GM12878 (cell line): ENCODE measurements at regions not wholly inside any gene's neighbourhood (a gene's known extent, or its start where the extent isn't known, plus 50 kb on each side); places are given as distances from the start of the nearest gene placed in this dataset.

ENCODE experiments used
- ATAC-seq: fragments of 200-7000 bp; cut with Tn5 transposase; 3 replicates; pipeline ENCODE4 v1.9.1; 2020; ENCODE audit warnings: mild to moderate bottlenecking, moderate library complexity
- BruUV-seq: library from RNA; stranded (reverse); fragments of 400-500 nt; replicated peaks from 2 replicates; lab custom pipeline; 2021; lab: Mats Ljungman, UMichigan
- CTCF ChIA-PET: fragments of 300-600 bp; sonication (Branson Sonifier 250); formaldehyde crosslinking; extraction: SDS; loops from one replicate; lab custom pipeline; 2021; ENCODE audit warnings: inconsistent platforms; lab: Yijun Ruan, JAX
- POLR2A ChIA-PET: fragments of 350-600 bp; formaldehyde crosslinking; extraction: SDS; loops from one replicate; lab custom pipeline; 2021; ENCODE audit warnings: inconsistent platforms; lab: Charles Lee
- RAD21 ChIA-PET: fragments of 300-600 bp; sonication (Branson Sonifier 250); formaldehyde crosslinking; loops from one replicate; lab custom pipeline; 2023; ENCODE audit warnings: antibody characterized with exemption; ENCODE audit not compliant: unreplicated experiment; lab: Charles Lee
- SMC1A ChIA-PET: fragments of 300-600 bp; sonication (Branson Sonifier 250); formaldehyde crosslinking; loops from one replicate; lab custom pipeline; 2023; ENCODE audit not compliant: unreplicated experiment, uncharacterized antibody; lab: Charles Lee
- DNase-seq: peaks from one replicate; pipeline ENCODE4 v3.0.0-alpha.2; 2011; ENCODE audit warnings: low read depth, low spot score
- FAIRE-seq: peaks from 3 replicates; lab custom pipeline; 2011; peaks lifted over from hg19 to GRCh38; lab: Jason Lieb, UNC
- H2AFZ ChIP-seq: 2 replicates; pipeline ENCODE4 v1.6.0; 2011; ENCODE audit warnings: low read depth, low read length, control low read depth; ENCODE audit not compliant: control insufficient read depth
- H3K27ac ChIP-seq: 2 replicates; pipeline ENCODE4 v1.5.1; 2011; ENCODE audit warnings: control low read depth; ENCODE audit not compliant: control insufficient read depth, insufficient read depth
- H3K27me3 ChIP-seq, 2 experiments: replicated peaks in 1 of 2; 2 replicates each; pipeline versions ENCODE4 v1.6.0 to v1.6.1; 2011; ENCODE audit warnings: low read length in 1 of 2; ENCODE audit not compliant: control insufficient read depth in 2 of 2, insufficient read depth in 2 of 2
- H3K36me3 ChIP-seq, 2 experiments: 2 replicates each; pipeline ENCODE4 v1.5.1; 2011; ENCODE audit warnings: low read length in 1 of 2; ENCODE audit not compliant: control insufficient read depth in 2 of 2, insufficient read depth in 2 of 2
- H3K4me1 ChIP-seq: 2 replicates; pipeline ENCODE4 v1.6.1; 2011; ENCODE audit warnings: mild to moderate bottlenecking, low read length, moderate library complexity, mixed read lengths; ENCODE audit not compliant: control insufficient read depth, insufficient read depth
- H3K4me2 ChIP-seq: 2 replicates; pipeline ENCODE4 v1.6.0; 2011; ENCODE audit warnings: control low read depth; ENCODE audit not compliant: control insufficient read depth, insufficient read depth
- H3K4me3 ChIP-seq: fragments of 200-600 bp; sonication (generic); 2 replicates; pipeline ENCODE4 v1.5.1; 2016
- H3K79me2 ChIP-seq: 2 replicates; pipeline ENCODE4 v1.6.0; 2011; ENCODE audit warnings: low read length; ENCODE audit not compliant: control insufficient read depth, insufficient read depth
- H3K9ac ChIP-seq: 2 replicates; pipeline ENCODE4 v1.8.0; 2011; ENCODE audit warnings: low read length, control low read depth, mixed read lengths; ENCODE audit not compliant: control insufficient read depth, insufficient read depth
- H3K9me3 ChIP-seq: replicated peaks from 3 replicates; pipeline ENCODE4 v1.5.1; 2011; ENCODE audit warnings: mild to moderate bottlenecking, low read length; ENCODE audit not compliant: control insufficient read depth, insufficient read depth
- H4K20me1 ChIP-seq: 2 replicates; pipeline ENCODE4 v1.6.0; 2011; ENCODE audit not compliant: control insufficient read depth, insufficient read depth
- CHD1 ChIP-seq: IDR thresholded peaks from 2 replicates; pipeline ENCODE4 v1.6.1; 2012; ENCODE audit warnings: low read depth, low read length, improper control_type of control experiment
- HDAC2 ChIP-seq: fragments of 200-600 bp; sonication (generic); IDR thresholded peaks from 2 replicates; pipeline ENCODE4 v1.6.1; 2017
- IKZF1 ChIP-seq: fragments of 450-650 bp; conservative IDR thresholded peaks from 2 replicates; pipeline ENCODE4 v1.6.1; 2017; ENCODE audit warnings: antibody characterized with exemption, mild to moderate bottlenecking
- KAT2A ChIP-seq: conservative IDR thresholded peaks from 2 replicates; pipeline ENCODE4 v1.6.1; 2011; ENCODE audit warnings: low read depth, low read length; ENCODE audit not compliant: control insufficient read depth
- LARP7 ChIP-seq: fragments of 450-650 bp; IDR thresholded peaks from 2 replicates; pipeline ENCODE4 v1.6.1; 2017; ENCODE audit warnings: mild to moderate bottlenecking
- MTA3 ChIP-seq: IDR thresholded peaks from 2 replicates; pipeline ENCODE4 v1.6.1; 2012; ENCODE audit warnings: low read length, inconsistent platforms, borderline replicate concordance
- PAX8 ChIP-seq: fragments of 450-650 bp; IDR thresholded peaks from 2 replicates; pipeline ENCODE4 v1.6.1; 2017; ENCODE audit warnings: mild to moderate bottlenecking, moderate library complexity
- RFX5 ChIP-seq: IDR thresholded peaks from 2 replicates; pipeline ENCODE4 v1.6.1; 2011; ENCODE audit warnings: low read depth, low read length, improper control_type of control experiment
- SMAD5 ChIP-seq: IDR thresholded peaks from 2 replicates; pipeline ENCODE4 v1.6.1; 2016; ENCODE audit warnings: antibody characterized with exemption, low read depth
- YY1 ChIP-seq: IDR thresholded peaks from 2 replicates; pipeline ENCODE4 v1.6.1; 2011; ENCODE audit warnings: low read depth, mild to moderate bottlenecking, low read length
- WGBS: methylation state at CpG from one replicate; pipeline ENCODE4 v1.1.6; 2016; ENCODE audit warnings: low lambda C conversion rate; ENCODE audit not compliant: insufficient replicate concordance, insufficient coverage; ENCODE audit errors: missing lambda C conversion rate; 5-methylcytosine and 5-hydroxymethylcytosine counted together
- in situ Hi-C: fragments of 300-500 bp; cut with MboI; formaldehyde crosslinking; loops from 9 replicates; pipeline ENCODE4 v1.14.3; 2018; ENCODE audit warnings: mixed read lengths
- intact Hi-C: fragments of 100-400 bp; cut with micrococcal nuclease; formaldehyde crosslinking; loops from one replicate; pipeline ENCODE4 v1.14.2; 2022; ENCODE audit not compliant: unreplicated experiment
- TF ChIP-seq, protein P1 (sequence below): IDR thresholded peaks from 2 replicates; pipeline ENCODE4 v1.6.1; 2012; ENCODE audit warnings: low read depth, low read length, improper control_type of control experiment
- TF ChIP-seq, protein P2 (sequence below): fragments of 450-650 bp; IDR thresholded peaks from 2 replicates; pipeline ENCODE4 v1.6.1; 2017; ENCODE audit warnings: mild to moderate bottlenecking, low read depth, inconsistent platforms; ENCODE audit not compliant: poor library complexity, severe bottlenecking

DNA sequence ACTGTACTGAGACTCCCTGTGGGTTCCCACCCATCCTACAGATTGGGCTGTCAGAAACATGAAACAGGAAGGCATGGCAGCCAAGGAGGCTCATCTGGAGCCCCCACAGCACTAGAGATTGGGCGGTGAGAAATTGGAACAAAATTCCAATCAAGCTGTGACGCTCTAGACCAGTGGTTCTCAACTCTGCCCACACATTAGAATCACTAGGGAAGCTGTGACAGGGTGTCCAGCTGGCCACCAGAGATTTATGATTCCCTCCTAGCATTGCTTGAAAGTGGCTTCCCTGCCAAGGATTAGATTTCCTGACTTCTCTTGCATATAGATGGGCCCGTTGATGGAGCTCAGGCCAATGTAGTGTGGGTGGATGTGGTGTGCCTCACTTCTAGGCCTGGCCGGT, 187.5 kb upstream of the ZC3H12A start:
- RAD21 ChIA-PET: no interaction called here
- H3K9ac ChIP-seq: no peak overlapping the region
- ATAC-seq (no peak), FAIRE-seq (no peak), DNase-seq (no peak)
- 100% methylated on average over 4 of the region's 4 CpGs for WGBS
- TF ChIP-seq PAX8 (no peak), LARP7 (no peak), SMAD5 (no peak), CHD1 (no peak), IKZF1 (no peak), HDAC2 (no peak), KAT2A (no peak), RFX5 (no peak), MTA3 (no peak), YY1 (no peak)
- TF ChIP-seq, protein P1, sequence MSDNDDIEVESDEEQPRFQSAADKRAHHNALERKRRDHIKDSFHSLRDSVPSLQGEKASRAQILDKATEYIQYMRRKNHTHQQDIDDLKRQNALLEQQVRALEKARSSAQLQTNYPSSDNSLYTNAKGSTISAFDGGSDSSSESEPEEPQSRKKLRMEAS: no peak
- TF ChIP-seq, protein P2, sequence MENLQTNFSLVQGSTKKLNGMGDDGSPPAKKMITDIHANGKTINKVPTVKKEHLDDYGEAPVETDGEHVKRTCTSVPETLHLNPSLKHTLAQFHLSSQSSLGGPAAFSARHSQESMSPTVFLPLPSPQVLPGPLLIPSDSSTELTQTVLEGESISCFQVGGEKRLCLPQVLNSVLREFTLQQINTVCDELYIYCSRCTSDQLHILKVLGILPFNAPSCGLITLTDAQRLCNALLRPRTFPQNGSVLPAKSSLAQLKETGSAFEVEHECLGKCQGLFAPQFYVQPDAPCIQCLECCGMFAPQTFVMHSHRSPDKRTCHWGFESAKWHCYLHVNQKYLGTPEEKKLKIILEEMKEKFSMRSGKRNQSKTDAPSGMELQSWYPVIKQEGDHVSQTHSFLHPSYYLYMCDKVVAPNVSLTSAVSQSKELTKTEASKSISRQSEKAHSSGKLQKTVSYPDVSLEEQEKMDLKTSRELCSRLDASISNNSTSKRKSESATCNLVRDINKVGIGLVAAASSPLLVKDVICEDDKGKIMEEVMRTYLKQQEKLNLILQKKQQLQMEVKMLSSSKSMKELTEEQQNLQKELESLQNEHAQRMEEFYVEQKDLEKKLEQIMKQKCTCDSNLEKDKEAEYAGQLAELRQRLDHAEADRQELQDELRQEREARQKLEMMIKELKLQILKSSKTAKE: no peak
- POLR2A ChIA-PET: no interaction called here
- peaks cover 9% of the 10 kb centered on the region; the same call in 2 of the 3 replicates for H3K9me3 ChIP-seq
- no peak overlapping the region for H3K4me3 ChIP-seq
- no peaks in the 10 kb centered on the region for H4K20me1 ChIP-seq
- H2AFZ ChIP-seq: no peak overlapping the region
- no peaks in the 10 kb centered on the region for H3K79me2 ChIP-seq
- H3K27me3 ChIP-seq: no peaks in the 10 kb centered on the region
- H3K4me1 ChIP-seq: peaks cover 26% of the 10 kb centered on the region
- CTCF ChIA-PET: no interaction called here
- SMC1A ChIA-PET: interaction anchor here (0.8 to 1.1 kb wide), 2 partner anchors 8 to 10 kb away, joined by 3 read pairs; no protein-coding TSS in a partner anchor
- BruUV-seq: no TSS peak
- no peak overlapping the region for H3K27ac ChIP-seq
- in situ Hi-C loops: no loop called here
- no peak overlapping the region for H3K4me2 ChIP-seq
- H3K36me3 ChIP-seq: no peaks in the 10 kb centered on the region
- intact Hi-C loops: no loop called here
